ENCODE measurements at regions not wholly inside any gene's neighbourhood (a gene's known extent, or its start where the extent isn't known, plus 50 kb on each side); places are given as distances from the start of the nearest gene placed in this dataset.

GRCh38 chr4:163833669-163834068 lies 339.2 kb downstream of the TMA16 start:
- no peak for DNase-seq (ENCODE audit: low spot score)
- in situ Hi-C loops (cut with MboI; ENCODE audit: low pct_unique_long_range_greater_than_20kb, low sequenced_read_pairs, unreplicated experiment), result no loop called here
- TF ChIP-seq CTCF (IDR thresholded peaks at IDR 0.05; ENCODE audit: extremely low read depth, insufficient read depth, missing control alignments), result no peak

- TF ChIP-seq CTCF (IDR thresholded peaks at IDR 0.05; ENCODE audit: extremely low read depth, insufficient read depth, missing control alignments), result no peak
- in situ Hi-C loops (cut with MboI; ENCODE audit: low pct_unique_long_range_greater_than_20kb, low sequenced_read_pairs, unreplicated experiment), result no loop called here
- DNase-seq (ENCODE audit: low spot score), result no peak
These were observed 351.5 kb downstream of the TMA16 start for GRCh38 chr4:163846008-163846407.

- no peak for DNase-seq (ENCODE audit: low spot score)
- in situ Hi-C loops (cut with MboI; ENCODE audit: low pct_unique_long_range_greater_than_20kb, low sequenced_read_pairs, unreplicated experiment), result no loop called here
- TF ChIP-seq CTCF (IDR thresholded peaks at IDR 0.05; ENCODE audit: extremely low read depth, insufficient read depth, missing control alignments), result no peak
These were observed 357.8 kb downstream of the TMA16 start for GRCh38 chr4:163852246-163852645.

- no peak for TF ChIP-seq CTCF (IDR thresholded peaks at IDR 0.05; ENCODE audit: extremely low read depth, insufficient read depth, missing control alignments)
- in situ Hi-C loops (cut with MboI; ENCODE audit: low pct_unique_long_range_greater_than_20kb, low sequenced_read_pairs, unreplicated experiment), result no loop called here
- no peak for DNase-seq (ENCODE audit: low spot score)
These were observed 363.4 kb downstream of the TMA16 start for GRCh38 chr4:163857903-163858302.

- no peak for DNase-seq (ENCODE audit: low spot score)
- no peak for TF ChIP-seq CTCF (IDR thresholded peaks at IDR 0.05; ENCODE audit: extremely low read depth, insufficient read depth, missing control alignments)
- in situ Hi-C loops (cut with MboI; ENCODE audit: low pct_unique_long_range_greater_than_20kb, low sequenced_read_pairs, unreplicated experiment), result no loop called here
These were observed 364.0 kb downstream of the TMA16 start for GRCh38 chr4:163858515-163858914.

- no peak for DNase-seq (ENCODE audit: low spot score)
- TF ChIP-seq CTCF (IDR thresholded peaks at IDR 0.05; ENCODE audit: extremely low read depth, insufficient read depth, missing control alignments), result no peak
- in situ Hi-C loops (cut with MboI; ENCODE audit: low pct_unique_long_range_greater_than_20kb, low sequenced_read_pairs, unreplicated experiment), result no loop called here
These were observed 368.6 kb downstream of the TMA16 start for GRCh38 chr4:163863082-163863481.

GRCh38 chr4:163865010-163865409 lies 370.5 kb downstream of the TMA16 start:
- in situ Hi-C loops (cut with MboI; ENCODE audit: low pct_unique_long_range_greater_than_20kb, low sequenced_read_pairs, unreplicated experiment), result no loop called here
- TF ChIP-seq CTCF (IDR thresholded peaks at IDR 0.05; ENCODE audit: extremely low read depth, insufficient read depth, missing control alignments), result no peak
- DNase-seq (ENCODE audit: low spot score), result no peak

Measured in GM13977 (cell line).